PC-9 (cell line): ENCODE measurements at regions not wholly inside any gene's neighbourhood (a gene's known extent, or its start where the extent isn't known, plus 50 kb on each side); places are given as distances from the start of the nearest gene placed in this dataset.

ENCODE experiments used
- BruUV-seq: library from RNA; stranded (reverse); fragments of 400-500 nt; replicated peaks from 2 replicates; lab custom pipeline; 2021; lab: Mats Ljungman, UMichigan
- CTCF ChIA-PET: fragments of 300-600 bp; sonication (Branson Sonifier 250); formaldehyde crosslinking; loops from one replicate; lab custom pipeline; 2022; ENCODE audit warnings: antibody characterized with exemption; lab: Charles Lee
- POLR2A ChIA-PET: fragments of 300-600 bp; sonication (Branson Sonifier 250); formaldehyde crosslinking; loops from one replicate; lab custom pipeline; 2022; ENCODE audit warnings: antibody characterized with exemption; ENCODE audit not compliant: unreplicated experiment; lab: Charles Lee
- DNase-seq, 2 experiments: peaks; one replicate each; pipeline versions ENCODE4 v3.0.0 to v3.0.0-alpha.2; 2015 to 2022; ENCODE audit warnings: mixed read lengths in 1 of 2
- H2AFZ ChIP-seq: fragments of 200-600 bp; sonication (generic); 2 replicates; pipeline ENCODE4 v1.8.1; 2017; ENCODE audit warnings: antibody characterized with exemption
- H3F3A ChIP-seq: fragments of 200-600 bp; sonication (generic); 2 replicates; pipeline ENCODE4 v1.8.1; 2017; ENCODE audit warnings: antibody characterized with exemption, mild to moderate bottlenecking, low read depth; ENCODE audit not compliant: insufficient read depth
- H3K27ac ChIP-seq: fragments of 200-600 bp; sonication (generic); 2 replicates; pipeline ENCODE4 v1.6.1; 2016; ENCODE audit warnings: mixed run types
- H3K27me3 ChIP-seq: fragments of 200-600 bp; sonication (generic); 2 replicates; pipeline ENCODE4 v1.6.1; 2016; ENCODE audit warnings: low read depth, mixed run types; ENCODE audit not compliant: insufficient read depth
- H3K36me3 ChIP-seq: fragments of 200-600 bp; sonication (generic); 2 replicates; pipeline ENCODE4 v1.6.1; 2016; ENCODE audit warnings: low read depth, mixed run types
- H3K4me1 ChIP-seq: fragments of 200-600 bp; sonication (generic); replicated peaks from 2 replicates; pipeline ENCODE4 v1.6.1; 2016; ENCODE audit warnings: mixed run types; ENCODE audit not compliant: insufficient read depth
- H3K4me2 ChIP-seq: fragments of 200-600 bp; sonication (generic); 2 replicates; pipeline ENCODE4 v1.6.1; 2017; ENCODE audit warnings: mixed run types
- H3K4me3 ChIP-seq: fragments of 200-600 bp; sonication (generic); 2 replicates; pipeline ENCODE4 v1.6.1; 2016; ENCODE audit warnings: mixed run types
- H3K79me2 ChIP-seq: fragments of 200-600 bp; sonication (generic); 2 replicates; pipeline ENCODE4 v1.6.1; 2017; ENCODE audit warnings: low read depth, mixed run types
- H3K9me2 ChIP-seq: fragments of 200-600 bp; sonication (generic); 2 replicates; pipeline ENCODE4 v1.8.1; 2017; ENCODE audit warnings: mild to moderate bottlenecking; ENCODE audit not compliant: insufficient read depth
- H3K9me3 ChIP-seq: fragments of 200-600 bp; sonication (generic); 2 replicates; pipeline ENCODE4 v1.8.1; 2016; ENCODE audit warnings: low read depth; ENCODE audit not compliant: insufficient read depth
- H4K20me1 ChIP-seq: fragments of 200-600 bp; sonication (generic); 2 replicates; pipeline ENCODE4 v1.8.1; 2017; ENCODE audit not compliant: insufficient read depth
- EZH2 ChIP-seq: fragments of 200-600 bp; sonication (generic); IDR thresholded peaks from 2 replicates; pipeline ENCODE4 v1.8.0; 2017; ENCODE audit warnings: antibody characterized with exemption, low read depth
- intact Hi-C: fragments of 100-400 bp; cut with micrococcal nuclease; formaldehyde crosslinking; loops from one replicate; pipeline ENCODE4 v1.10.0; 2022; ENCODE audit not compliant: unreplicated experiment
- TF ChIP-seq, protein P1 (sequence below): fragments of 200-600 bp; sonication (generic); conservative IDR thresholded peaks from 2 replicates; pipeline ENCODE4 v1.6.1; 2017; ENCODE audit warnings: mixed run types, antibody characterized with exemption, mild to moderate bottlenecking, moderate library complexity

DNA sequence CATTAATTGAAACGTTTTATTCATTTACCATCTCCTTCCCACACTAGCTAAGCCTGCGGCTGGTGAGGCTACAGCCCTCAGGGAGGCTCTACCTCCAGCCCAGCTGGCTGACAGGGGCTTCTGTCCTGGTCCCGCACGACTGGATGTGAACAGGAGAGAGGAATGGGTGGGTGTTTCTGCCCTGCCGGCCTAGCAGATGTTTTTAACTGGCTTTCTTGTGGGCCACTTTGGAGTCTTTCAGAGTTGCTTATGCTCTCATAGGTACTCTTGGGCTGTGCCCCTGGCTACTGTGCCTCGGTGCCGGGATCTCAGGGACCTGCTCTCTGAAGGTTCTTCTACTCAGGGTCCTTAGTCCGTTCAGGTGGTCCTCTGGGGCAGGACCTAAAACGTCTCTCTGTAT is 184.3 kb upstream of the TWIST2 start:
- DNase-seq, result no peak
- TF ChIP-seq, protein P1, sequence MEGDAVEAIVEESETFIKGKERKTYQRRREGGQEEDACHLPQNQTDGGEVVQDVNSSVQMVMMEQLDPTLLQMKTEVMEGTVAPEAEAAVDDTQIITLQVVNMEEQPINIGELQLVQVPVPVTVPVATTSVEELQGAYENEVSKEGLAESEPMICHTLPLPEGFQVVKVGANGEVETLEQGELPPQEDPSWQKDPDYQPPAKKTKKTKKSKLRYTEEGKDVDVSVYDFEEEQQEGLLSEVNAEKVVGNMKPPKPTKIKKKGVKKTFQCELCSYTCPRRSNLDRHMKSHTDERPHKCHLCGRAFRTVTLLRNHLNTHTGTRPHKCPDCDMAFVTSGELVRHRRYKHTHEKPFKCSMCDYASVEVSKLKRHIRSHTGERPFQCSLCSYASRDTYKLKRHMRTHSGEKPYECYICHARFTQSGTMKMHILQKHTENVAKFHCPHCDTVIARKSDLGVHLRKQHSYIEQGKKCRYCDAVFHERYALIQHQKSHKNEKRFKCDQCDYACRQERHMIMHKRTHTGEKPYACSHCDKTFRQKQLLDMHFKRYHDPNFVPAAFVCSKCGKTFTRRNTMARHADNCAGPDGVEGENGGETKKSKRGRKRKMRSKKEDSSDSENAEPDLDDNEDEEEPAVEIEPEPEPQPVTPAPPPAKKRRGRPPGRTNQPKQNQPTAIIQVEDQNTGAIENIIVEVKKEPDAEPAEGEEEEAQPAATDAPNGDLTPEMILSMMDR, result no peak
- Histone ChIP-seq H3K4me2 (no peak overlapping the region), H3K9me3 (peaks cover 11% of the 10 kb centered on the region), H3K4me1 (no peaks in the 10 kb centered on the region), H3K79me2 (no peaks in the 10 kb centered on the region), H4K20me1 (no peaks in the 10 kb centered on the region), H3K9me2 (no peaks in the 10 kb centered on the region), H3F3A (no peaks in the 10 kb centered on the region), H3K27me3 (peaks cover 49% of the 10 kb centered on the region), H3K36me3 (no peaks in the 10 kb centered on the region), H3K4me3 (no peak overlapping the region), H3K27ac (no peak overlapping the region), H2AFZ (no peak overlapping the region)
- ChIA-PET POLR2A (no interaction called here), CTCF (no interaction called here)
- intact Hi-C loops, result no loop called here
- no TSS peak for BruUV-seq

DNA sequence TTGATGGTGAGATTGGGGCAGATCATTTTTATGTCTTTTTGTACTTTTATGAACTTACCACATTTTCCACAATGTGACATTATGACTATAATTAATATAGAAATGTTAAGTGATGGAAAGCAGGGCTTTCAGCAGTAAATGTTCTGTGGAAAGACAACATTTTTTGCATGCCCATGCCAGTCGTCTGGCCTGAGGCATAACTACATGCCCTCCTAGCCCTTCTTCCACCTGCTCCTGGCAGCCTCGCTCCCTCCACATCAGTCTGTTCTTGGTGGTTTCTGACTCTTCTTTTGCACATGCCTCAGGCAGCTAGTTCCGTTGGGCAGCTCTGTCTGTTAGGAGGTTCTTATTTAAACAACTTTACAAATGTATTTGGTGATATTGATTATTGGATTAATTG is 182.0 kb upstream of the TWIST2 start:
- TF ChIP-seq, protein P1, result no peak
- TF ChIP-seq EZH2, result no peak
- peaks cover 47% of the 10 kb centered on the region for H3K27me3 ChIP-seq
- no peak for DNase-seq
- H3K9me3 ChIP-seq, result peaks cover 11% of the 10 kb centered on the region
- no peaks in the 10 kb centered on the region for H3K4me1 ChIP-seq
- BruUV-seq, result no TSS peak
- H2AFZ ChIP-seq, result no peak overlapping the region
- H4K20me1 ChIP-seq, result no peaks in the 10 kb centered on the region
- H3F3A ChIP-seq, result no peaks in the 10 kb centered on the region
- no peak overlapping the region for H3K4me3 ChIP-seq
- no peaks in the 10 kb centered on the region for H3K9me2 ChIP-seq
- no peak overlapping the region for H3K27ac ChIP-seq
- ChIA-PET CTCF (no interaction called here), POLR2A (interaction anchor here (0.6 kb wide), 1 partner anchor 374 kb away, joined by 7 read pairs; no protein-coding TSS in a partner anchor)
- no peak overlapping the region for H3K4me2 ChIP-seq
- intact Hi-C loops, result no loop called here
- no peaks in the 10 kb centered on the region for H3K79me2 ChIP-seq
- no peaks in the 10 kb centered on the region for H3K36me3 ChIP-seq

DNA sequence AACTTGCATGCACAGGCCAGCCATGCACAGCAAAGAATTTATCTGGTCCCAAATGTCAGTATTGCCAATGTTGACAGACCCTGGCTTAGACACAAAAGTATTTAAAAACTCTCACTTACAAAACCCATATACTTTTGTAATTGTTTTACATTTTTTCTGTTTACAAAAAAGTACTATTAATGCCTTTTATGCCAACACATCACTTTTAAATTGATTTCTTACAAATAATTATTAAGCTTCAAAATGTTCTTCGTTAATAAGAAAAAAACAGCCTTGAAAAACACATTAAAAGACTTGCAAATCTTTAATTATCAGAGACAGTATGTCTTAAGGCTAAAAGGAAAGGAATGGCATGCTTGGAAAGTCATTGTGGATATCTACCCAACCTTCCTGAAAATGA is 181.3 kb upstream of the TWIST2 start:
- no peak for TF ChIP-seq EZH2
- no peak for DNase-seq
- Histone ChIP-seq H3K4me3 (no peak overlapping the region), H3K9me2 (no peaks in the 10 kb centered on the region), H3K27ac (no peak overlapping the region), H3K36me3 (no peaks in the 10 kb centered on the region), H3K4me1 (no peaks in the 10 kb centered on the region), H3K79me2 (no peaks in the 10 kb centered on the region), H3K9me3 (peaks cover 6% of the 10 kb centered on the region; the same call in 1 of the 2 replicates), H2AFZ (no peak overlapping the region), H4K20me1 (no peaks in the 10 kb centered on the region), H3F3A (no peaks in the 10 kb centered on the region), H3K27me3 (peaks cover 47% of the 10 kb centered on the region), H3K4me2 (no peak overlapping the region)
- POLR2A ChIA-PET, result interaction anchor here (0.6 kb wide), 1 partner anchor 375 kb away, joined by 7 read pairs; no protein-coding TSS in a partner anchor
- CTCF ChIA-PET, result no interaction called here
- intact Hi-C loops, result no loop called here
- no TSS peak for BruUV-seq

DNA sequence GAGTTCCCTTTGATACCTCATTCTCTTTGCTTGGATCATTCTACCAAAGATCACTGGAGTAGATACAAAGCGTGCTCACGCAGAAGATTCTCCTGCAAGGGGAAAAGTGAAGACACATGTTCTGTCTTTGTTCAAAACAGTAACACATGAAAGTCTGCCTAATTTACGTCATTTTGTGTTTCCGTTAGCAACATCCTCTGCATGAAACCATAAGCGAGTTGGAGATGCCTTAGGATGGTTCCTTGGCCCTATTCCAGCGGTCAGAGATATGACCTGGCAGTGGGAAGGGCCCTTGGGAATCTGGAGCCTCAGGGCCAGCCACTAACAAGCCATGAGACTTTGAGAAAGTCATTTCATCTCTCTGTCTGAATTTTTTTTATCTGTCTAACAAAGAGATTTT is 180.9 kb upstream of the TWIST2 start:
- H4K20me1 ChIP-seq, result no peaks in the 10 kb centered on the region
- ChIA-PET POLR2A (no interaction called here), CTCF (no interaction called here)
- no peaks in the 10 kb centered on the region for H3F3A ChIP-seq
- H3K9me2 ChIP-seq, result no peaks in the 10 kb centered on the region
- H3K79me2 ChIP-seq, result no peaks in the 10 kb centered on the region
- no peaks in the 10 kb centered on the region for H3K4me1 ChIP-seq
- no peak for DNase-seq
- no peak overlapping the region for H3K4me2 ChIP-seq
- H3K27ac ChIP-seq, result no peak overlapping the region
- H3K4me3 ChIP-seq, result no peak overlapping the region
- 0 out of 2 replicates have a peak, but pooled peaks cover 5% of the 10 kb centered on the region for H3K9me3 ChIP-seq
- no peaks in the 10 kb centered on the region for H3K36me3 ChIP-seq
- peaks cover 47% of the 10 kb centered on the region for H3K27me3 ChIP-seq
- BruUV-seq, result no TSS peak
- no peak overlapping the region for H2AFZ ChIP-seq
- TF ChIP-seq EZH2, result no peak
- TF ChIP-seq, protein P1, result no peak
- intact Hi-C loops, result no loop called here
